ENCODE measurements at regions not wholly inside any gene's neighbourhood (a gene's known extent, or its start where the extent isn't known, plus 50 kb on each side); places are given as distances from the start of the nearest gene placed in this dataset.

DNA sequence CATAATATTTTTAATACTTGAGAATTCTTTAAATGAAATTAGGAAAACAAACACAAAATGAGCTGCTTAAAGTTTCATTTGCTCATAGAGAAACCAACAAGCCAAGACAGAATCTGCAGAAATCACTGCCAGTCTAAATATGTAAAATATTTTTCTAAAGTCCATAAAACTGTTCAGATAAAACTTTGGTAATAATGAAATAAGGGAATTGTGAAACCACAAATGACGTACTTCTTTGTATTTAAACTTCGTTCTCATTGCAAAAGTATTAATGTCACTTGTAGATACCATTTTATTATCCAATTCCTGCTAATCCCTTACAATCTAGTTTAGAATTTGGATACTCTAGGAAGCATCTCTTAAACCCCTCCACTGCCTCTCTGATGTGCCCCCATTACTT is 234.5 kb upstream of the NEGR1 start:
- TF ChIP-seq BACH2 (CRISPR knock-in tag; IDR thresholded peaks at IDR 0.05; ENCODE audit: borderline replicate concordance) (no peak), TOX (CRISPR knock-in tag; IDR thresholded peaks at IDR 0.05; ENCODE audit: borderline replicate concordance) (no peak), GLIS3 (CRISPR knock-in tag; IDR thresholded peaks at IDR 0.05) (no peak), TCF4 (CRISPR knock-in tag; IDR thresholded peaks at IDR 0.05; ENCODE audit: borderline replicate concordance) (no peak), RARB (CRISPR knock-in tag; IDR thresholded peaks at IDR 0.05) (no peak), ZNF8 (CRISPR knock-in tag; IDR thresholded peaks at IDR 0.05) (no peak), ZNF565 (CRISPR knock-in tag; conservative IDR thresholded peaks at IDR 0.05; ENCODE audit: low read depth) (no peak), ARNTL (CRISPR knock-in tag; IDR thresholded peaks at IDR 0.05; ENCODE audit: borderline replicate concordance, low read depth) (no peak), ISL1 (CRISPR knock-in tag; IDR thresholded peaks at IDR 0.05) (no peak), ZFP30 (CRISPR knock-in tag; IDR thresholded peaks at IDR 0.05) (no peak), SNAI2 (CRISPR knock-in tag; IDR thresholded peaks at IDR 0.05) (no peak)
- TF ChIP-seq, protein P1, sequence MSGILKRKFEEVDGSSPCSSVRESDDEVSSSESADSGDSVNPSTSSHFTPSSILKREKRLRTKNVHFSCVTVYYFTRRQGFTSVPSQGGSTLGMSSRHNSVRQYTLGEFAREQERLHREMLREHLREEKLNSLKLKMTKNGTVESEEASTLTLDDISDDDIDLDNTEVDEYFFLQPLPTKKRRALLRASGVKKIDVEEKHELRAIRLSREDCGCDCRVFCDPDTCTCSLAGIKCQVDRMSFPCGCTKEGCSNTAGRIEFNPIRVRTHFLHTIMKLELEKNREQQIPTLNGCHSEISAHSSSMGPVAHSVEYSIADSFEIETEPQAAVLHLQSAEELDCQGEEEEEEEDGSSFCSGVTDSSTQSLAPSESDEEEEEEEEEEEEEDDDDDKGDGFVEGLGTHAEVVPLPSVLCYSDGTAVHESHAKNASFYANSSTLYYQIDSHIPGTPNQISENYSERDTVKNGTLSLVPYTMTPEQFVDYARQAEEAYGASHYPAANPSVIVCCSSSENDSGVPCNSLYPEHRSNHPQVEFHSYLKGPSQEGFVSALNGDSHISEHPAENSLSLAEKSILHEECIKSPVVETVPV (CRISPR knock-in tag; IDR thresholded peaks at IDR 0.05): no peak
- TF ChIP-seq, protein P2, sequence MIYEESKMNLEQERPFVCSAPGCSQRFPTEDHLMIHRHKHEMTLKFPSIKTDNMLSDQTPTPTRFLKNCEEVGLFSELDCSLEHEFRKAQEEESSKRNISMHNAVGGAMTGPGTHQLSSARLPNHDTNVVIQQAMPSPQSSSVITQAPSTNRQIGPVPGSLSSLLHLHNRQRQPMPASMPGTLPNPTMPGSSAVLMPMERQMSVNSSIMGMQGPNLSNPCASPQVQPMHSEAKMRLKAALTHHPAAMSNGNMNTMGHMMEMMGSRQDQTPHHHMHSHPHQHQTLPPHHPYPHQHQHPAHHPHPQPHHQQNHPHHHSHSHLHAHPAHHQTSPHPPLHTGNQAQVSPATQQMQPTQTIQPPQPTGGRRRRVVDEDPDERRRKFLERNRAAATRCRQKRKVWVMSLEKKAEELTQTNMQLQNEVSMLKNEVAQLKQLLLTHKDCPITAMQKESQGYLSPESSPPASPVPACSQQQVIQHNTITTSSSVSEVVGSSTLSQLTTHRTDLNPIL (CRISPR knock-in tag; IDR thresholded peaks at IDR 0.05; ENCODE audit: low read depth): no peak
- no peak for ATAC-seq

DNA sequence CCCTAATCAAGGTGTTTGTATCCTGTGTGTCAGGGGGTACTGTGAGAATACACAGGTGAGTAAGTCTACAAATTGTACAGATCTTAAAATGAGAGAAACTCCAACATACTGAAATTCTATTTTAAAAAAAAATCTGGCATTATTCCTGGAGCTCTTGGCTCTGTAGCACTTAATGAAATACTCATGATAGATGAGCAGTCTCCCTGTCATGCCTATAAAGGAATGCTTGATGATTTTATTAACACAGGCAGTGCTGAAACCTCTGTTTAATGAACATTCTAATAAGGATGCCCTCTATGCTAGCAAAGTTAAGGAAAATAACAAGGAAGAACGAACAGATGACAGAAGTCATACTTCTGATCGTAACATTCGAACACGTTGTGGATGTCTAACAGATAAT is 233.9 kb upstream of the NEGR1 start:
- no peak for ATAC-seq
- 0 out of 2 replicates have a peak, but pooled peaks have one; percentile 7 for TF ChIP-seq ISL1 (CRISPR knock-in tag; IDR thresholded peaks at IDR 0.05)
- TF ChIP-seq, protein P3, sequence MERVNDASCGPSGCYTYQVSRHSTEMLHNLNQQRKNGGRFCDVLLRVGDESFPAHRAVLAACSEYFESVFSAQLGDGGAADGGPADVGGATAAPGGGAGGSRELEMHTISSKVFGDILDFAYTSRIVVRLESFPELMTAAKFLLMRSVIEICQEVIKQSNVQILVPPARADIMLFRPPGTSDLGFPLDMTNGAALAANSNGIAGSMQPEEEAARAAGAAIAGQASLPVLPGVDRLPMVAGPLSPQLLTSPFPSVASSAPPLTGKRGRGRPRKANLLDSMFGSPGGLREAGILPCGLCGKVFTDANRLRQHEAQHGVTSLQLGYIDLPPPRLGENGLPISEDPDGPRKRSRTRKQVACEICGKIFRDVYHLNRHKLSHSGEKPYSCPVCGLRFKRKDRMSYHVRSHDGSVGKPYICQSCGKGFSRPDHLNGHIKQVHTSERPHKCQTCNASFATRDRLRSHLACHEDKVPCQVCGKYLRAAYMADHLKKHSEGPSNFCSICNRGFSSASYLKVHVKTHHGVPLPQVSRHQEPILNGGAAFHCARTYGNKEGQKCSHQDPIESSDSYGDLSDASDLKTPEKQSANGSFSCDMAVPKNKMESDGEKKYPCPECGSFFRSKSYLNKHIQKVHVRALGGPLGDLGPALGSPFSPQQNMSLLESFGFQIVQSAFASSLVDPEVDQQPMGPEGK (CRISPR knock-in tag; IDR thresholded peaks at IDR 0.05; ENCODE audit: borderline replicate concordance): no peak

DNA sequence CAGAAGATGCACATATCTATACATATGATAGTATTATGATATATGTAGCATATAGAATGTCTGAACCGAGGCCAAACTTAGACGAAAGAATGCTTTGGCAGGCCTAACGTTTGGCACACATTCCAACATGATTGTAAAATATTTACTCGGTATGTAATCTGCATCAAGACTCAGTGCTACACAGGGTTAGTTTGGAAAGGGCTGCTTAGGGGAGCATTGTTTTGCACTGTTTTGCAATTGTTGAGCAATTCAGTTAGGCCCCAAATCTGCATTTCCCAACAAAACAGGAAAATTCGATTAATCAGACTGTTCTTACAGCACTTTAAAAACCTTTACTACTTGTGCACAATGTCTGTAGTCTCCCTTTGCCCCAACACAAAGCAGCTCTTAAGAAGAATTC is 216.0 kb upstream of the NEGR1 start:
- TF ChIP-seq, protein P4, sequence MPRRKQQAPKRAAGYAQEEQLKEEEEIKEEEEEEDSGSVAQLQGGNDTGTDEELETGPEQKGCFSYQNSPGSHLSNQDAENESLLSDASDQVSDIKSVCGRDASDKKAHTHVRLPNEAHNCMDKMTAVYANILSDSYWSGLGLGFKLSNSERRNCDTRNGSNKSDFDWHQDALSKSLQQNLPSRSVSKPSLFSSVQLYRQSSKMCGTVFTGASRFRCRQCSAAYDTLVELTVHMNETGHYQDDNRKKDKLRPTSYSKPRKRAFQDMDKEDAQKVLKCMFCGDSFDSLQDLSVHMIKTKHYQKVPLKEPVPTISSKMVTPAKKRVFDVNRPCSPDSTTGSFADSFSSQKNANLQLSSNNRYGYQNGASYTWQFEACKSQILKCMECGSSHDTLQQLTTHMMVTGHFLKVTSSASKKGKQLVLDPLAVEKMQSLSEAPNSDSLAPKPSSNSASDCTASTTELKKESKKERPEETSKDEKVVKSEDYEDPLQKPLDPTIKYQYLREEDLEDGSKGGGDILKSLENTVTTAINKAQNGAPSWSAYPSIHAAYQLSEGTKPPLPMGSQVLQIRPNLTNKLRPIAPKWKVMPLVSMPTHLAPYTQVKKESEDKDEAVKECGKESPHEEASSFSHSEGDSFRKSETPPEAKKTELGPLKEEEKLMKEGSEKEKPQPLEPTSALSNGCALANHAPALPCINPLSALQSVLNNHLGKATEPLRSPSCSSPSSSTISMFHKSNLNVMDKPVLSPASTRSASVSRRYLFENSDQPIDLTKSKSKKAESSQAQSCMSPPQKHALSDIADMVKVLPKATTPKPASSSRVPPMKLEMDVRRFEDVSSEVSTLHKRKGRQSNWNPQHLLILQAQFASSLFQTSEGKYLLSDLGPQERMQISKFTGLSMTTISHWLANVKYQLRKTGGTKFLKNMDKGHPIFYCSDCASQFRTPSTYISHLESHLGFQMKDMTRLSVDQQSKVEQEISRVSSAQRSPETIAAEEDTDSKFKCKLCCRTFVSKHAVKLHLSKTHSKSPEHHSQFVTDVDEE (CRISPR knock-in tag; IDR thresholded peaks at IDR 0.05): no peak
- TF ChIP-seq PPARA (CRISPR knock-in tag; IDR thresholded peaks at IDR 0.05; ENCODE audit: borderline replicate concordance) (no peak), RARB (CRISPR knock-in tag; IDR thresholded peaks at IDR 0.05) (no peak), TOX (CRISPR knock-in tag; IDR thresholded peaks at IDR 0.05; ENCODE audit: borderline replicate concordance) (no peak), ZC3H10 (CRISPR knock-in tag; IDR thresholded peaks at IDR 0.05) (no peak), BACH2 (CRISPR knock-in tag; IDR thresholded peaks at IDR 0.05; ENCODE audit: borderline replicate concordance) (no peak), ZNF565 (CRISPR knock-in tag; conservative IDR thresholded peaks at IDR 0.05; ENCODE audit: low read depth) (no peak), ZNF8 (CRISPR knock-in tag; IDR thresholded peaks at IDR 0.05) (no peak), CSDC2 (CRISPR knock-in tag; IDR thresholded peaks at IDR 0.05) (no peak), ZNF70 (CRISPR knock-in tag; IDR thresholded peaks at IDR 0.05) (no peak)
- TF ChIP-seq, protein P2 (CRISPR knock-in tag; IDR thresholded peaks at IDR 0.05; ENCODE audit: low read depth): no peak
- TF ChIP-seq, protein P1 (CRISPR knock-in tag; IDR thresholded peaks at IDR 0.05): no peak
- TF ChIP-seq, protein P3 (CRISPR knock-in tag; IDR thresholded peaks at IDR 0.05; ENCODE audit: borderline replicate concordance): no peak

More for the DNA sequence above, 216.0 kb upstream of the NEGR1 start:
- no peak for ATAC-seq
